Tibial nerve (tissue), 4 donors: ENCODE measurements at regions not wholly inside any gene's neighbourhood (a gene's known extent, or its start where the extent isn't known, plus 50 kb on each side); places are given as distances from the start of the nearest gene placed in this dataset.

Experiments used
- DNase-seq, 2 donors: peaks; one replicate each; pipeline ENCODE4 v3.0.0-alpha.2; 2019; ENCODE audit warnings: low spot score in 2 of 2
- H3K27ac ChIP-seq, 4 donors: fragments of 200-600 bp; sonication (generic) in 3 of 4; one replicate each; pipeline ENCODE4 v1.5.1; 2017 to 2019; ENCODE audit warnings: mild to moderate bottlenecking in 1 of 4
- H3K27me3 ChIP-seq, 2 donors: fragments of 200-600 bp; sonication (generic) in 1 of 2; one replicate each; pipeline versions ENCODE4 v1.5.1 to v1.6.0; 2017 to 2019
- H3K36me3 ChIP-seq, 3 donors: fragments of 200-600 bp; sonication (generic); one replicate each; pipeline ENCODE4 v1.5.1; 2018 to 2019
- H3K4me1 ChIP-seq, 4 donors: fragments of 200-600 bp; sonication (generic) in 3 of 4; one replicate each; pipeline ENCODE4 v1.5.1; 2017 to 2019
- H3K4me3 ChIP-seq, 4 donors: fragments of 200-600 bp; sonication (generic) in 3 of 4; one replicate each; pipeline ENCODE4 v1.5.1; 2017 to 2019; ENCODE audit warnings: mild to moderate bottlenecking in 1 of 4, moderate library complexity in 1 of 4
- H3K9me3 ChIP-seq, 4 donors: fragments of 200-600 bp; sonication (generic) in 3 of 4; one replicate each; pipeline ENCODE4 v1.5.1; 2017 to 2019
- CTCF ChIP-seq, 5 experiments: fragments of 200-600 bp in 3 of 5; fragments of 450-650 bp in 2 of 5; sonication (generic) in 3 of 5; IDR thresholded peaks; one replicate each; pipeline ENCODE4 v1.5.1; 2016 to 2019; ENCODE audit warnings: antibody characterized with exemption in 5 of 5, mild to moderate bottlenecking in 3 of 5, moderate library complexity in 2 of 5
- EP300 ChIP-seq, 2 donors: sonication (generic); formaldehyde crosslinking; IDR thresholded peaks; one replicate each; pipeline ENCODE4 v1.6.1; 2017; ENCODE audit warnings: antibody characterized with exemption in 2 of 2, mild to moderate bottlenecking in 1 of 2
- POLR2A ChIP-seq, 2 donors: fragments of 450-650 bp; IDR thresholded peaks; one replicate each; pipeline ENCODE4 v1.6.1; 2017; ENCODE audit warnings: antibody characterized with exemption in 2 of 2, mild to moderate bottlenecking in 2 of 2, moderate library complexity in 2 of 2
- WGBS, 2 donors: methylation state at CpG; one replicate each; pipeline ENCODE4 v1.1.5; 2018; 5-methylcytosine and 5-hydroxymethylcytosine counted together

- H3K27ac ChIP-seq = no peak overlapping the region
- 87 to 93% methylated on average over 3 of the region's 3 CpGs for WGBS, 2 donors
Measured at GRCh38 chr6:40928763-40929162, 110.3 kb downstream of the UNC5CL start.

GRCh38 chr6:40928307-40928706, 110.7 kb downstream of the UNC5CL start:
- WGBS, 2 donors = 89 to 94% methylated on average over 1 of the region's 1 CpG
- Histone ChIP-seq H3K4me1 (no peaks in the 10 kb centered on the region), H3K9me3 (no peaks in the 10 kb centered on the region), H3K27ac (no peak overlapping the region), H3K4me3 (no peak overlapping the region), H3K27me3 (no peaks in the 10 kb centered on the region), H3K36me3 (no peaks in the 10 kb centered on the region)
- no peak for DNase-seq
- TF ChIP-seq CTCF (IDR thresholded peaks at IDR 0.05) = no peak

More at GRCh38 chr6:40928763-40929162, 110.3 kb downstream of the UNC5CL start:
- no peak overlapping the region for H3K4me3 ChIP-seq
- TF ChIP-seq EP300 (IDR thresholded peaks at IDR 0.05) = no peak
- no peak for TF ChIP-seq CTCF (IDR thresholded peaks at IDR 0.05)
- no peak for TF ChIP-seq POLR2A (IDR thresholded peaks at IDR 0.05)
- no peaks in the 10 kb centered on the region for H3K27me3 ChIP-seq
- no peaks in the 10 kb centered on the region for H3K9me3 ChIP-seq
- DNase-seq = no peak
- H3K36me3 ChIP-seq = no peaks in the 10 kb centered on the region
- H3K4me1 ChIP-seq = no peaks in the 10 kb centered on the region

GRCh38 chr6:40925341-40925740, 113.7 kb downstream of the UNC5CL start:
- Histone ChIP-seq H3K36me3 (no peaks in the 10 kb centered on the region), H3K27ac (no peak overlapping the region), H3K9me3 (no peaks in the 10 kb centered on the region), H3K4me3 (no peak overlapping the region), H3K4me1 (no peaks in the 10 kb centered on the region), H3K27me3 (no peaks in the 10 kb centered on the region)
- no peak for TF ChIP-seq CTCF (IDR thresholded peaks at IDR 0.05)
- no peak for TF ChIP-seq POLR2A (IDR thresholded peaks at IDR 0.05)
- no peak for TF ChIP-seq EP300 (IDR thresholded peaks at IDR 0.05)
- DNase-seq = no peak
- whole genome bisulfite sequencing, 2 donors = 76 to 83% methylated on average over 1 of the region's 1 CpG

- Histone ChIP-seq H3K4me3 (no peak overlapping the region), H3K27ac (no peak overlapping the region), H3K27me3 (no peaks in the 10 kb centered on the region), H3K9me3 (no peaks in the 10 kb centered on the region), H3K4me1 (no peaks in the 10 kb centered on the region), H3K36me3 (no peaks in the 10 kb centered on the region)
- no peak for TF ChIP-seq EP300 (IDR thresholded peaks at IDR 0.05)
- no peak for TF ChIP-seq CTCF (IDR thresholded peaks at IDR 0.05)
- no peak for TF ChIP-seq POLR2A (IDR thresholded peaks at IDR 0.05)
- 85 to 93% methylated on average over 7 of the region's 7 CpGs for WGBS, 2 donors
- no peak for DNase-seq
Measured at GRCh38 chr6:40924839-40925238, 114.2 kb downstream of the UNC5CL start.

DNA sequence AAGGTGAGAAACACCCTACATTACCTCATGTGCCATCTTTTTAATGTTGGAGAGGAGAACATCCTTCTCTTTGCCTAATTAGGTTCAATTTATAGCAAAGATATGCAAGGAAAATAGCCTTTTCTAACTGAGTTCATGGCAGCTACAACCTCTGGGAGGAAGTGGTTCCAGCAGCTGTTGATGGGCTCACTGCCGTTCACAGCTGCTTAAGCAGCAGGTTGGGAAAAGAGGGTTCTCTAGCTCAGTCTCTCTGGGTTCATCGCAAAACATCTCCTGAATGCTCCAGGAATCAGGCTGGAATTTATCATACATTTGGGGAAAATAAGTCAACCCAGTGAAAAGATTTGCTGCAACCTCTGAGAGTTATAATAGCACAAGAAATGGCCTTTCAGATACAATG, 115.1 kb downstream of the UNC5CL start:
- no peaks in the 10 kb centered on the region for H3K9me3 ChIP-seq
- no peak for DNase-seq
- no peaks in the 10 kb centered on the region for H3K27me3 ChIP-seq
- H3K4me3 ChIP-seq = no peak overlapping the region
- no peak overlapping the region for H3K27ac ChIP-seq
- WGBS, 2 donors = 50 to 55% methylated on average over 2 of the region's 2 CpGs
- H3K36me3 ChIP-seq = no peaks in the 10 kb centered on the region
- TF ChIP-seq CTCF (IDR thresholded peaks at IDR 0.05) (no peak), POLR2A (IDR thresholded peaks at IDR 0.05) (no peak), EP300 (IDR thresholded peaks at IDR 0.05) (no peak)
- no peaks in the 10 kb centered on the region for H3K4me1 ChIP-seq
